H4 (cell line): ENCODE measurements at regions not wholly inside any gene's neighbourhood (a gene's known extent, or its start where the extent isn't known, plus 50 kb on each side); places are given as distances from the start of the nearest gene placed in this dataset.
"Not testable (repeated sequence)": the region's sequence is repeated elsewhere in the genome, so short reads cannot be mapped to it uniquely, and the experiment has no call there.

Source experiments
- DNase-seq: peaks from one replicate; pipeline ENCODE4 v3.0.0-alpha.2; 2015; ENCODE audit warnings: low spot score

GRCh38 chr1:199522936-199523335 lies 504.6 kb upstream of the NR5A2 start:
- DNase-seq, result no peak

- DNase-seq, result no peak
Observed at GRCh38 chr1:199529324-199529723, 498.2 kb upstream of the NR5A2 start.

GRCh38 chr1:199533361-199533760 lies 494.1 kb upstream of the NR5A2 start:
- DNase-seq, result not testable (repeated sequence)

- DNase-seq, result peak; percentile 35
Observed at GRCh38 chr1:199545780-199546179, 481.7 kb upstream of the NR5A2 start.

- no peak for DNase-seq
Observed at GRCh38 chr1:199546323-199546722, 481.2 kb upstream of the NR5A2 start.

- no peak for DNase-seq
Observed at GRCh38 chr1:199549421-199549820, 478.1 kb upstream of the NR5A2 start.

GRCh38 chr1:199550199-199551065 lies 477.1 kb upstream of the NR5A2 start:
- peak; percentile 15 for DNase-seq

GRCh38 chr1:199551967-199552565 lies 475.4 kb upstream of the NR5A2 start:
- peak; percentile 55 for DNase-seq

GRCh38 chr1:199553104-199553503 lies 474.4 kb upstream of the NR5A2 start:
- no peak for DNase-seq

- no peak for DNase-seq
Observed at GRCh38 chr1:199561334-199561733, 466.2 kb upstream of the NR5A2 start.

GRCh38 chr1:199573047-199573446 lies 454.5 kb upstream of the NR5A2 start:
- DNase-seq, result peak; percentile 10

- DNase-seq, result no peak
Observed at GRCh38 chr1:199574950-199575349, 452.6 kb upstream of the NR5A2 start.

GRCh38 chr1:199580300-199580699 lies 447.2 kb upstream of the NR5A2 start:
- no peak for DNase-seq

- DNase-seq, result no peak
Observed at GRCh38 chr1:199585392-199585791, 442.1 kb upstream of the NR5A2 start.

- no peak for DNase-seq
Observed at GRCh38 chr1:199590708-199591107, 436.8 kb upstream of the NR5A2 start.

- no peak for DNase-seq
Observed at GRCh38 chr1:199591468-199591867, 436.0 kb upstream of the NR5A2 start.

GRCh38 chr1:199593475-199593874 lies 434.0 kb upstream of the NR5A2 start:
- DNase-seq, result no peak

GRCh38 chr1:199596448-199596847 lies 431.1 kb upstream of the NR5A2 start:
- DNase-seq, result not testable (repeated sequence)

GRCh38 chr1:199597152-199597551 lies 430.4 kb upstream of the NR5A2 start:
- DNase-seq, result no peak

- no peak for DNase-seq
Observed at GRCh38 chr1:199608414-199608813, 419.1 kb upstream of the NR5A2 start.

GRCh38 chr1:199612976-199613774 lies 414.3 kb upstream of the NR5A2 start:
- DNase-seq, result peak; percentile 3

- no peak for DNase-seq
Observed at GRCh38 chr1:199616947-199617346, 410.6 kb upstream of the NR5A2 start.
